GM23248 (cell line): ENCODE measurements at regions not wholly inside any gene's neighbourhood (a gene's known extent, or its start where the extent isn't known, plus 50 kb on each side); places are given as distances from the start of the nearest gene placed in this dataset.

ENCODE experiments used
- EZH2 ChIP-seq: fragments of 200-600 bp; sonication (generic); IDR thresholded peaks from 2 replicates; pipeline ENCODE4 v1.6.1; 2018; ENCODE audit warnings: antibody characterized with exemption, mild to moderate bottlenecking; ENCODE audit not compliant: insufficient read depth, poor library complexity, severe bottlenecking
- EZH2phosphoT487 ChIP-seq: fragments of 200-600 bp; sonication (generic); IDR thresholded peaks from 2 replicates; pipeline ENCODE4 v1.6.1; 2018; ENCODE audit warnings: antibody characterized with exemption, moderate library complexity, mild to moderate bottlenecking, low read depth; ENCODE audit not compliant: insufficient read depth

DNA sequence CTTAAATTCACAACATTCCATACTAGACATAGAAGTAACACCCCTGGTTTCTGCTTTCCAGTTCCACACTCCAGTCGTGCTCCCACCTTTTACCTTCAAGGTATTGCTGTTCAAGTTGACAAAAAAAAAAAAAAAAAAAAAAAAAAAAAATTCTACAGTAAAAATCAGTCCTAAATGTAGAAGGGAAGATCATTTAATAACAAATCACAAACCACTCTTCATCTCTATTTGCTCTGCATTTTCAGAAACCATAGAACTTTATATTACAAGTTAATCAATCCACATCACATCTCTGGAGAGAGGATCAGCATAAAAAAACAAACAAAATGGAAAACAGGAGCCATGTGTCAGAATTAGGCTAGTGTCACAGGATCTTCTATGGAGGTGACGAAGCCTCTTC is 206.3 kb upstream of the KLF14 start:
- TF ChIP-seq EZH2 (no peak), EZH2phosphoT487 (no peak)
